D721Med (cell line): ENCODE measurements at regions not wholly inside any gene's neighbourhood (a gene's known extent, or its start where the extent isn't known, plus 50 kb on each side); places are given as distances from the start of the nearest gene placed in this dataset.

Experiments
- DNase-seq: peaks from one replicate; pipeline ENCODE4 v3.0.0; 2011; ENCODE audit warnings: low spot score; ENCODE audit not compliant: insufficient read length
- FAIRE-seq: peaks from 2 replicates; lab custom pipeline; 2011; peaks lifted over from hg19 to GRCh38; lab: Jason Lieb, UNC
- CTCF ChIP-seq: IDR thresholded peaks from 2 replicates; pipeline ENCODE4 v1.5.1; 2012; ENCODE audit warnings: mild to moderate bottlenecking, control low read depth; ENCODE audit not compliant: insufficient read depth; ENCODE audit errors: missing control alignments

GRCh38 chr10:131804551-131805295 is 96.1 kb upstream of the PPP2R2D start:
- no peak for TF ChIP-seq CTCF
- FAIRE-seq = no peak
- no peak for DNase-seq

GRCh38 chr10:131805696-131806095 is 95.1 kb upstream of the PPP2R2D start:
- DNase-seq (no peak), FAIRE-seq (no peak)
- TF ChIP-seq CTCF = no peak

GRCh38 chr10:131806146-131806545 is 94.7 kb upstream of the PPP2R2D start:
- no peak for TF ChIP-seq CTCF
- DNase-seq (no peak), FAIRE-seq (no peak)

- FAIRE-seq (no peak), DNase-seq (no peak)
- no peak for TF ChIP-seq CTCF
Observed at GRCh38 chr10:131806646-131807317, 94.0 kb upstream of the PPP2R2D start.

- FAIRE-seq (no peak), DNase-seq (no peak)
- TF ChIP-seq CTCF = no peak
Observed at GRCh38 chr10:131808370-131808930, 92.4 kb upstream of the PPP2R2D start.

- no peak for FAIRE-seq
- TF ChIP-seq CTCF = no peak
- no peak for DNase-seq
Observed at GRCh38 chr10:131810036-131810804, 90.6 kb upstream of the PPP2R2D start.
